ENCODE measurements at regions not wholly inside any gene's neighbourhood (a gene's known extent, or its start where the extent isn't known, plus 50 kb on each side); places are given as distances from the start of the nearest gene placed in this dataset.
A peak's percentile ranks its signal among the peaks of the same experiment; 100 is the strongest.
"Not testable (repeated sequence)": the region's sequence is repeated elsewhere in the genome, so short reads cannot be mapped to it uniquely, and the experiment has no call there.

GRCh38 chr19:31874313-31874712, 471.1 kb upstream of the ZNF507 start:
- no peak for DNase-seq

- no peak for DNase-seq
These were observed 469.8 kb upstream of the ZNF507 start for GRCh38 chr19:31875591-31875990.

- no peak for DNase-seq
These were observed 465.1 kb upstream of the ZNF507 start for GRCh38 chr19:31880283-31880682.

- no peak for DNase-seq
These were observed 463.4 kb upstream of the ZNF507 start for GRCh38 chr19:31881988-31882387.

GRCh38 chr19:31882709-31883108, 462.7 kb upstream of the ZNF507 start:
- no peak for DNase-seq

GRCh38 chr19:31883296-31883990, 462.0 kb upstream of the ZNF507 start:
- DNase-seq = no peak

GRCh38 chr19:31885280-31885853, 460.0 kb upstream of the ZNF507 start:
- DNase-seq = no peak

- no peak for DNase-seq
These were observed 455.2 kb upstream of the ZNF507 start for GRCh38 chr19:31890230-31890629.

GRCh38 chr19:31892060-31892459, 453.4 kb upstream of the ZNF507 start:
- no peak for DNase-seq

GRCh38 chr19:31893491-31893890, 451.9 kb upstream of the ZNF507 start:
- DNase-seq = not testable (repeated sequence)

- no peak for DNase-seq
These were observed 451.0 kb upstream of the ZNF507 start for GRCh38 chr19:31894451-31894850.

- no peak for DNase-seq
These were observed 448.1 kb upstream of the ZNF507 start for GRCh38 chr19:31897292-31897691.

- no peak for DNase-seq
These were observed 444.4 kb upstream of the ZNF507 start for GRCh38 chr19:31900991-31901390.

GRCh38 chr19:31902821-31903220, 442.6 kb upstream of the ZNF507 start:
- no peak for DNase-seq

- peak in 1 of 51 donors; percentile 3 for DNase-seq
These were observed 441.4 kb upstream of the ZNF507 start for GRCh38 chr19:31903979-31904378.

GRCh38 chr19:31906111-31906871, 439.1 kb upstream of the ZNF507 start:
- no peak for DNase-seq

GRCh38 chr19:31907661-31908060, 437.7 kb upstream of the ZNF507 start:
- DNase-seq = no peak

- no peak for DNase-seq
These were observed 437.3 kb upstream of the ZNF507 start for GRCh38 chr19:31908080-31908479.

GRCh38 chr19:31908496-31909225, 436.7 kb upstream of the ZNF507 start:
- no peak for DNase-seq

- no peak for DNase-seq
These were observed 435.2 kb upstream of the ZNF507 start for GRCh38 chr19:31910224-31910623.

GRCh38 chr19:31911577-31911976, 433.8 kb upstream of the ZNF507 start:
- no peak for DNase-seq

GRCh38 chr19:31913103-31913661, 432.2 kb upstream of the ZNF507 start:
- no peak for DNase-seq

Measured in hypothalamus (tissue), 51 donors.